Kasumi-1 (cell line): ENCODE measurements at regions not wholly inside any gene's neighbourhood (a gene's known extent, or its start where the extent isn't known, plus 50 kb on each side); places are given as distances from the start of the nearest gene placed in this dataset.
A peak's percentile ranks its signal among the peaks of the same experiment; 100 is the strongest.

Experiments used
- DNase-seq, 2 experiments: peaks; one replicate each; lab custom pipeline; 2025; lab: John Stamatoyannopoulos, UW

DNA sequence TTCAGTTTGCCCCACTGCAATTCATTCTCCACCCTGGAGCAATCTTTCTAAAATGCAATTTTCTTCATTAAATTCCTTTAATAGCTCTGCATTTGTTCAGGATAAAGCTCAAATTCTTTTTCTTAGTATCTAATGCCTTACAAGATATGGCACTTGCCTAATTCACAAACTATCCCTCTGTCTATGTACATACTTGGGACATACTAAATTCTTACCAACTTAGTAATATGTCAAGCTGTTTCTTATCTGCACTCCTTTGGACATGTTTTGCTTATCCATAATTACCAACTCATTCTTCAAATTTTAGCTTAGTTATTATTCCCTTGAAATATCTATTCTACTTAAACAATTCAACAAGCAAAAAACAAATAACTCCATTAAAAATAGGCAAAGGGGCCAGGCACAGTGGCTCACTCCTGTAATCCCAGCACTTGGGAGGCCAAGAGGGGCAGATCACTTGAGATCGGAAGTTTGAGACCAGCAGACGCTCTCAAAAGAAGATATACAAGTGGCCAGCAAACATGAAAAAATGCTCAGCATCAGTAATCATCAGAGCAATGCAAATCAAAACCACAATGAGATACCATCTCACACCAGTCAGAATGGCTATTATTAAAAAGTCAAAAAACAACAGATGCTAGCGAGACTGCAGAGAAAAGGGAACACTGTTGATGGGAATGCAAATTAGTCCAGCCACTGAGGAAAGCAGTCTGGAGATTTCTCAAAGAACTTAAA is 96.9 kb downstream of the FAM76B start:
- DNase-seq = no peak

- no peak for DNase-seq
Observed at GRCh38 chr11:95690100-95690499, 99.5 kb downstream of the FAM76B start.

GRCh38 chr11:95688501-95689222 is 100.9 kb downstream of the FAM76B start:
- DNase-seq = no peak

GRCh38 chr11:95688015-95688414 is 101.6 kb downstream of the FAM76B start:
- DNase-seq = no peak

GRCh38 chr11:95686265-95686664 is 103.3 kb downstream of the FAM76B start:
- DNase-seq = no peak

DNA sequence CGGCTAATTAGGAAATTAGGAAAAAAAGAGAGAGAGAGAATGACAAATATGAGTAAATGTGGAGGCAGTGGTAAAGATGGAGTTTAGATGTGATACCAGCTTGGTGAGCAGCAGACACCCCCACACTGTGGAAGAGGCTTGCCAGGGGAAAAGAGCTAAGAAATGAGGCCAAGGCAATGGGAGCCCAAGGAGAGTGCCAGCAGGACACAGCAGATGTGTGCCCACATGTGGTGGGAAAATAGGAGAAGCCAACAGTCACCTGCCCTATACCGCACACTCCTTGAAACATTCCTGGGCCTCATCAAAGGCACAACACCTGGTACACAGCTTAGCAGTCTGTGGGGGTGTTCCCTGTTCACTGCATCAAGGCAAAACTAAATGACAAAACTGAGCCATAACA is 104.9 kb downstream of the FAM76B start:
- no peak for DNase-seq

DNA sequence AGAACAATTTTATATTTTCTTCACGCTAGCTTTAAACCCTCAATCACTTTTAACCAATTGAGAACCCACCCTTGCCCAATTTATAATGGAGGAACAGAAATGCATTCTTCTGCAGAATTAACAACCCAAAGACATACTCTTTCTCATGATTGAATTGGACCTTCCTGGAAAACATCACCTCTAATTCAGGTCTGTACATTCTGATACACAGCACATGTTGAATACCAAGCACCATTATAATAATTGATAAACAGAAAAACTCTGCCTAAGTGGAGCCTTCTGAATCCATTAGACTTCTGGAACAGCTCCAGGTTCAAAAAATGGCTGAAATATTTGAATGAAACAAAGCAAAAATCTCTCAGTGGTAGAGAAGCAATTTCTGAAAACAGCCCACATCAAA is 105.4 kb downstream of the FAM76B start:
- no peak for DNase-seq

GRCh38 chr11:95682552-95682951 is 107.0 kb downstream of the FAM76B start:
- DNase-seq = no peak

DNA sequence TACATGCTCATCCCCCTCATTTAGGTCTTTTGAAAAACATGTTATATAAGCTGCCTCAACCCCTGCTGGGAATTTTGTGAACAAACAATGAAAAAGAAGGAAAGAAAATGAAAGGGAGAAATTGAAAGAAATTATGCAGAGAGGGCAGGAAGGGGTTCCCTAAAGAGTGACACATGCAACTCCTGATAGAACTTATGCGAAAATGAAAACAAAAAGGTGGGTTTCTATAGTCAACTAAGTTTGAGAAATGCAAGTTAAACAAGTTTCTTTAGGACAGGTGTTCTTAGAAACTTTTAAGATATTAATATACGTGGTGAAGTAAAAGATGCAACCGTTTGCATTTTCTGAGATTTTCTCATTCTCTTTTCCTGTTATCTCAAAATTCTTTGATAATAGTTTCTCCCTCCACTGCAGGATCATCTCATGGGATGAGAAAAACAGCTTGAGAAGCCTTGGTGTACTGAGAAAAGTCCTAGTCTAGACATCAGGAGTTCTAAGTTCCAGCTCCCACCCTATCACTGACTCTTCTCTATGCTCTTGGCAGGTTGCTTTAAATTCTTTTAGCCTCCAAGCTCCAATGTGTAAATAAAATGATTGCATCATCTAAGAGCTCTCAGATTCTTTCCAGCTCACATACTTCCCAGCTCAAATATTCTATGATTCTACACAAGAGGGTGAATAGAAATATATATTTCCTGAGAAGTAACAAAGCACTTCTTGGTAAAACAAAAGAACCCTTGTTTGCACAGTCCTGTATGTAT is 109.2 kb downstream of the FAM76B start:
- DNase-seq = no peak

- no peak for DNase-seq
Observed at GRCh38 chr11:95678988-95679387, 110.6 kb downstream of the FAM76B start.

DNA sequence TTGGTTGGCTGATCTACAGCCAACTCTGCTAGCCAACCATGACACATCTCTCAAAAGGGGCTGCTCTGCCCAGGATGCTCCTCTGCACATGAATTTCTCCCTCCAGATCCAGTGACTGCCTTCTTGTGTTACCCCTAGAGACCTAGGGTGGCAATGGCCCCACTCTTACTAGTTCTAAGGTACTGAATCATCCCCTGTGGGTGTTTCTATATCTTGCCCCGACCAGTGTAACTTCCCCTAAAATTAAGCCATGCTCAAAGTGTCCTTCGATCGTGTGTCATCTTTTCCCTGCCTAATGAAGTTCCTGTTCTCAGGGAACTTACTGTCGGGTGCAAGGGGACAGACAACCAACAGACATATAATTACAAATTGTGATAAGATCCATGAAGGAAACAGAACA is 113.3 kb downstream of the FAM76B start:
- DNase-seq = no peak

DNA sequence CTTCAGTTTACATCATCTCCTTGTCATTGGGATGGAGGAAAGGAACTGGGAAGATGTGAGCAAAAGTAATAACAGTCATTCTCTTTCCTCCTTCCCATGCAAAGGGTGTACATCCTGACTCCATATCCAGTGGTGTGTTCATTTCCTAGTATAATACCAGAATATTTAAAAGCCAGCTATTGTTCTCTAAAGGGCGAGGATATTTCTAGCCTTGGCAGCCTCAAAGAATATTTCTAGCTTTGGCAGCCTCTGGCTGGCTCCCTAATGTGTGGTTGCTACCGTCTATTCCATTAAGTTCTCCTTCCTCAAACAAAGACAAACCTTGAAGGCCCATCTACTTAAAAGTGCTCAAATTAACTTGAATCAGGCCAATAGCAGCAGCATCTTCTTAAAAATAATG is 114.0 kb downstream of the FAM76B start:
- DNase-seq = no peak

- no peak for DNase-seq
Observed at GRCh38 chr11:95674657-95675358, 114.8 kb downstream of the FAM76B start.

DNA sequence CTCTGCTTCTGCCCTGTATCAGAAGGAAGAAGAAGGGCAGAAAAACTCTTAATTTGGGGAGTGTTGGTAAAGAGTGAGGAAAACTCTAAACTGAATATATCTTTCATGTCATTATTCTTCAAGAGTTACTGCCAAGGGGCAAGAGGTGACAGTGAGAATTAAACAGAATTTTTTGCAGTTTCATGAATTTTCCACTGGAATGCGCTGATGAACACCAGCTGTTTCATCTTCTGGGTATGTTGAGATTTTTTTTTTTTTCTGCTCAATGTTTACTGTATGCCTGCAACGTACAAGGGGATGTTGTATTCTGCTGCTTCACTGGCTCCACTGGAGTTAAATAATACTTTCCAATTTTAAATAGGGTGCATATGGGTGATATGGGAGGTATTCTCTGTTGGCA is 117.8 kb downstream of the FAM76B start:
- no peak for DNase-seq

- no peak for DNase-seq
Observed at GRCh38 chr11:95668131-95668530, 121.5 kb downstream of the FAM76B start.

DNA sequence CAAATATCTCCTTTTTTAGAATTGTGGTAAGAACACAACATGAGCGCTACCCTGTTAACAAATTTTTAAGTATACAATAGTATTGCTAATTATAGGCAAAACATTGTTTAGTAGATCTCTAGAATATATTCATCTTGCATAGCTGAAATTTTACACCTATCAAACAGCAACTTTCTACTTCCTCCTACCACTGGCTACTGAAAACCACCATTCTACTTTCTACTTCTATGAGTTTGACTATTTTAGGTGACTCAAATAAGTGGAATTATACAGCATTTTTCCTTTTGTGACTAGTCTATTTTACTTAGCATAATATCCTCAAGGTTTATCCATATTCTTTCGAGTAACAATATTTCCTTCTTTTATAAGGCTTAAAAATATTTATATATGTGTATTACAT is 128.4 kb downstream of the FAM76B start:
- DNase-seq = peak; percentile 5 to 44

GRCh38 chr11:95660038-95660437 is 129.5 kb downstream of the FAM76B start:
- no peak for DNase-seq

DNA sequence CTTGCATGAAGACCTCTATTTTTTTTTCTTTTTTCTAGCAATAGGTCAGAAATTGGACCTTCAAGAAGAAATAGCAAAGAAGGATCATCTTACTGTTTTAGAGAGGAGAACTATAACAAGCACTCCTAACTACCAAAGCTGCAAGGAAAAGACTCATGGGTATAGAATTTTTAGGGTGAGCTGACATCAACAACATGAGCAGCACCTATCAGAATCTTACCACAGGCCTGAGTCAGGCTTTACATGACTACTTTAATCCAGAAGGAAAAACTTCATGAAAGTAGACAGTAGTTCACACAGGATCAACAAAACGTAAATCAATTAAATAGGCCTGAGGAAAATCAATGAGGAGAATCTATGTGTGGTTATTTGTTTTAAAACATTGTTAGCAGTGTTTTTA is 130.5 kb downstream of the FAM76B start:
- DNase-seq = no peak

GRCh38 chr11:95655536-95655935 is 134.0 kb downstream of the FAM76B start:
- no peak for DNase-seq

DNA sequence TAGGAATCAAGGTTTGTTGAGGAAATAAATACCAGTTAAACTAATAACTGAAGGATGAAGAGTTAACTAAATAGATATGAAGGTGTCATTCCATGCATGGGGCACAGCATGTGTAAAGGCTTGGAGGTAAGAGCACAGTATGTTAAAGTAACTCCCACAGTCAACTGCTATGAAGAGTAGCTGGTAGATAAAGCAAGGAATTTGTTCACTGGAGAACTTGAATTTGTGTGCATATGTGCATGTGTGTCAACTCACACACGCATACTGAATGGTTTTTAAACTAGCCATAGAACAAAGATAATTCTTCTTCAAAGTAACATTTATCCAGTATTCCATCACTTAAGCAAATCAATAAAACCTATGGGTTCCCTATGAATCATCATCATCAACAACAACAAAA is 135.9 kb downstream of the FAM76B start:
- DNase-seq = no peak

GRCh38 chr11:95653099-95653498 is 136.5 kb downstream of the FAM76B start:
- no peak for DNase-seq

DNA sequence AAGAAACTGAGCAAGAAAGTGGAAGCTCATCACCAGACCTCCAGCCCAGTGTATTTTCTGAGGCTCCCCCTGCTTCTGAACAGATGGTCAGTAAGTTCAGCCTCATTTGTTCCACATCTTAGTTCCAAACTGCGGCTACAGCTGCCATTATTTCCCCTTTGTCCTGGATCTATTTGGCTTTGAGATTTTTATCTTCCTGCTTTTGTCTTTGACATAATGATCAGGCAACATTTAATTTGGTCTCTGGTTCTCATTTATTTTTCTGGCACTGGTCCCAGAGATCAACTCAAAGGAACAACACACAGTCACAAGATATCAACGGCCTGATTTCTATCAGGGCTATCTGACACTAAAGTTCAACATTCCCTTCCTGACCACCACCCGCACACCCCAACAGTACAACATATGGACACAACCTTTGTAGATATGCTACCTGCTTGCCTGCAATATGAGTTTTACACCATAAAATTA is 137.5 kb downstream of the FAM76B start:
- no peak for DNase-seq
